ENCODE measurements at regions not wholly inside any gene's neighbourhood (a gene's known extent, or its start where the extent isn't known, plus 50 kb on each side); places are given as distances from the start of the nearest gene placed in this dataset.

GRCh38 chr6:14742680-14743079 lies 503.2 kb upstream of the JARID2 start:
- TF ChIP-seq CTCF (IDR thresholded peaks at IDR 0.05; ENCODE audit: poor library complexity): no peak
- TF ChIP-seq EZH2 (IDR thresholded peaks at IDR 0.05; ENCODE audit: borderline replicate concordance): no peak
